ENCODE measurements at regions not wholly inside any gene's neighbourhood (a gene's known extent, or its start where the extent isn't known, plus 50 kb on each side); places are given as distances from the start of the nearest gene placed in this dataset.

GRCh38 chr2:30385327-30385726, 61.7 kb upstream of the LCLAT1 start:
- H3K27ac Mint-ChIP-seq = no peak overlapping the region
- no peak overlapping the region for H3K4me3 Mint-ChIP-seq
- no peak for TF ChIP-seq CTCF (IDR thresholded peaks at IDR 0.05; ENCODE audit: unreplicated experiment)
- peak in 1 of 2 experiments; percentile 46 for DNase-seq (ENCODE audit: low spot score in 2 of 2, unreplicated experiment in 2 of 2)
- H3K9me3 Mint-ChIP-seq = no peaks in the 10 kb centered on the region
- no peaks in the 10 kb centered on the region for H3K4me1 Mint-ChIP-seq
- H3K36me3 Mint-ChIP-seq = no peaks in the 10 kb centered on the region
- peaks cover 37% of the 10 kb centered on the region for H3K27me3 Mint-ChIP-seq (ENCODE audit: low read depth)

- Mint-ChIP-seq H3K4me1 (no peaks in the 10 kb centered on the region), H3K27me3 (ENCODE audit: low read depth) (peaks cover 14% of the 10 kb centered on the region), H3K36me3 (no peaks in the 10 kb centered on the region), H3K4me3 (no peak overlapping the region), H3K27ac (no peak overlapping the region), H3K9me3 (no peaks in the 10 kb centered on the region)
- DNase-seq (ENCODE audit: low spot score in 2 of 2, unreplicated experiment in 2 of 2) = no peak
- TF ChIP-seq CTCF (IDR thresholded peaks at IDR 0.05; ENCODE audit: unreplicated experiment) = no peak
Observed at GRCh38 chr2:30392097-30392496, 54.9 kb upstream of the LCLAT1 start.

- Mint-ChIP-seq H3K9me3 (no peaks in the 10 kb centered on the region), H3K27me3 (ENCODE audit: low read depth) (peaks cover 11% of the 10 kb centered on the region), H3K4me3 (no peak overlapping the region), H3K27ac (no peak overlapping the region), H3K36me3 (no peaks in the 10 kb centered on the region), H3K4me1 (no peaks in the 10 kb centered on the region)
- TF ChIP-seq CTCF (IDR thresholded peaks at IDR 0.05; ENCODE audit: unreplicated experiment) = no peak
- DNase-seq (ENCODE audit: low spot score in 2 of 2, unreplicated experiment in 2 of 2) = no peak
Observed at GRCh38 chr2:30393510-30393909, 53.5 kb upstream of the LCLAT1 start.

GRCh38 chr2:30394096-30394495, 53.0 kb upstream of the LCLAT1 start:
- no peak for DNase-seq (ENCODE audit: low spot score in 2 of 2, unreplicated experiment in 2 of 2)
- no peak for TF ChIP-seq CTCF (IDR thresholded peaks at IDR 0.05; ENCODE audit: unreplicated experiment)
- no peak overlapping the region for H3K27ac Mint-ChIP-seq
- H3K9me3 Mint-ChIP-seq = no peaks in the 10 kb centered on the region
- H3K36me3 Mint-ChIP-seq = no peaks in the 10 kb centered on the region
- H3K4me1 Mint-ChIP-seq = no peaks in the 10 kb centered on the region
- H3K27me3 Mint-ChIP-seq (ENCODE audit: low read depth) = peaks cover 7% of the 10 kb centered on the region
- no peak overlapping the region for H3K4me3 Mint-ChIP-seq

GRCh38 chr2:30396436-30397232, 50.4 kb upstream of the LCLAT1 start:
- Mint-ChIP-seq H3K4me1 (peaks cover 4% of the 10 kb centered on the region), H3K27me3 (ENCODE audit: low read depth) (peaks cover 2% of the 10 kb centered on the region), H3K36me3 (no peaks in the 10 kb centered on the region), H3K9me3 (no peaks in the 10 kb centered on the region), H3K27ac (no peak overlapping the region), H3K4me3 (no peak overlapping the region)
- no peak for DNase-seq (ENCODE audit: low spot score in 2 of 2, unreplicated experiment in 2 of 2)
- no peak for TF ChIP-seq CTCF (IDR thresholded peaks at IDR 0.05; ENCODE audit: unreplicated experiment)

All from mesothelial cell of epicardium (in vitro differentiated cells).